ENCODE measurements at regions not wholly inside any gene's neighbourhood (a gene's known extent, or its start where the extent isn't known, plus 50 kb on each side); places are given as distances from the start of the nearest gene placed in this dataset.

- no peak for TF ChIP-seq MXI1 (conservative IDR thresholded peaks at IDR 0.05; ENCODE audit: poor library complexity, severe bottlenecking)
- TF ChIP-seq EZH2 (IDR thresholded peaks at IDR 0.05; ENCODE audit: borderline replicate concordance, insufficient read depth, low read length, poor library complexity, severe bottlenecking), result no peak
- no peak for TF ChIP-seq CTCF (IDR thresholded peaks at IDR 0.05; ENCODE audit: poor library complexity, severe bottlenecking)
- TF ChIP-seq REST (IDR thresholded peaks at IDR 0.05; ENCODE audit: borderline replicate concordance), result no peak
- no peak for TF ChIP-seq RAD21 (conservative IDR thresholded peaks at IDR 0.05)
- TF ChIP-seq SMC3 (conservative IDR thresholded peaks at IDR 0.05; ENCODE audit: poor library complexity), result no peak
- TF ChIP-seq EP300 (conservative IDR thresholded peaks at IDR 0.05; ENCODE audit: poor library complexity, severe bottlenecking), result no peak
- TF ChIP-seq TAF1 (IDR thresholded peaks at IDR 0.05; ENCODE audit: low read depth), result no peak
- no peak overlapping the region for H3K27ac ChIP-seq (ENCODE audit: low read length)
- H3F3A ChIP-seq (ENCODE audit: insufficient read depth, low read length, poor library complexity, severe bottlenecking), result no peaks in the 10 kb centered on the region
- no peaks in the 10 kb centered on the region for H3K27me3 ChIP-seq (ENCODE audit: insufficient read depth, low read depth, low read length)
- no peak overlapping the region for H3K9ac ChIP-seq (ENCODE audit: low read length)
- H3K36me3 ChIP-seq (ENCODE audit: insufficient read depth, low read length), result no peaks in the 10 kb centered on the region
- no peaks in the 10 kb centered on the region for H4K20me1 ChIP-seq (ENCODE audit: insufficient read depth)
- no peaks in the 10 kb centered on the region for H3K9me3 ChIP-seq (ENCODE audit: low read length)
- H3K79me2 ChIP-seq (replicated peaks; ENCODE audit: insufficient read depth, low read length), result no peaks in the 10 kb centered on the region
- no peaks in the 10 kb centered on the region for H3K9me2 ChIP-seq (ENCODE audit: insufficient read depth, low read length)
- H3K4me3 ChIP-seq (ENCODE audit: low read length), result no peak overlapping the region
- no peak overlapping the region for H3K4me2 ChIP-seq (ENCODE audit: low read length)
- no peak overlapping the region for H2AFZ ChIP-seq (ENCODE audit: low read depth, low read length)
Observed at GRCh38 chr11:39435641-39436040, 2023.8 kb downstream of the LRRC4C start.

GRCh38 chr11:39434466-39434865 is 2025.0 kb downstream of the LRRC4C start:
- TF ChIP-seq CTCF (IDR thresholded peaks at IDR 0.05; ENCODE audit: poor library complexity, severe bottlenecking) (no peak), EP300 (conservative IDR thresholded peaks at IDR 0.05; ENCODE audit: poor library complexity, severe bottlenecking) (no peak), POLR2AphosphoS5 (IDR thresholded peaks at IDR 0.05) (no peak), TAF1 (IDR thresholded peaks at IDR 0.05; ENCODE audit: low read depth) (no peak), MXI1 (conservative IDR thresholded peaks at IDR 0.05; ENCODE audit: poor library complexity, severe bottlenecking) (no peak), REST (IDR thresholded peaks at IDR 0.05; ENCODE audit: borderline replicate concordance) (no peak), SMC3 (conservative IDR thresholded peaks at IDR 0.05; ENCODE audit: poor library complexity) (no peak), RAD21 (conservative IDR thresholded peaks at IDR 0.05) (no peak), EZH2 (IDR thresholded peaks at IDR 0.05; ENCODE audit: borderline replicate concordance, insufficient read depth, low read length, poor library complexity, severe bottlenecking) (no peak)
- Histone ChIP-seq H3F3A (ENCODE audit: insufficient read depth, low read length, poor library complexity, severe bottlenecking) (no peaks in the 10 kb centered on the region), H3K9ac (ENCODE audit: low read length) (no peak overlapping the region), H3K79me2 (replicated peaks; ENCODE audit: insufficient read depth, low read length) (no peaks in the 10 kb centered on the region), H2AFZ (ENCODE audit: low read depth, low read length) (no peak overlapping the region), H3K27me3 (ENCODE audit: insufficient read depth, low read depth, low read length) (no peaks in the 10 kb centered on the region), H3K36me3 (ENCODE audit: insufficient read depth, low read length) (no peaks in the 10 kb centered on the region), H3K4me3 (ENCODE audit: low read length) (no peak overlapping the region), H3K9me3 (ENCODE audit: low read length) (no peaks in the 10 kb centered on the region), H4K20me1 (ENCODE audit: insufficient read depth) (no peaks in the 10 kb centered on the region), H3K4me2 (ENCODE audit: low read length) (no peak overlapping the region), H3K9me2 (ENCODE audit: insufficient read depth, low read length) (no peaks in the 10 kb centered on the region), H3K27ac (ENCODE audit: low read length) (no peak overlapping the region)
